Nephron progenitor cell (in vitro differentiated cells): ENCODE measurements at regions not wholly inside any gene's neighbourhood (a gene's known extent, or its start where the extent isn't known, plus 50 kb on each side); places are given as distances from the start of the nearest gene placed in this dataset.

Experiments
- DNase-seq: peaks from one replicate; pipeline ENCODE4 v3.0.0; 2021
- H3K27ac Mint-ChIP-seq: 2 replicates; pipeline ENCODE4 v1.8.0; 2021; ENCODE audit warnings: mild to moderate bottlenecking, moderate library complexity, mixed read lengths
- H3K27me3 Mint-ChIP-seq: 2 replicates; pipeline ENCODE4 v1.8.0; 2021; ENCODE audit warnings: mild to moderate bottlenecking, low read depth, mixed read lengths; ENCODE audit not compliant: poor library complexity
- H3K36me3 Mint-ChIP-seq: 2 replicates; pipeline ENCODE4 v1.8.0; 2021; ENCODE audit warnings: low read depth, mixed read lengths
- H3K4me1 Mint-ChIP-seq: 2 replicates; pipeline ENCODE4 v1.8.0; 2021; ENCODE audit warnings: mixed read lengths
- H3K4me3 Mint-ChIP-seq: 2 replicates; pipeline ENCODE4 v1.8.0; 2021; ENCODE audit warnings: mild to moderate bottlenecking, moderate library complexity, mixed read lengths
- H3K9me3 Mint-ChIP-seq: 2 replicates; pipeline ENCODE4 v1.8.0; 2021; ENCODE audit warnings: mild to moderate bottlenecking, moderate library complexity, mixed read lengths
- CTCF ChIP-seq: fragments of 200-600 bp; sonication (generic); IDR thresholded peaks from 2 replicates; pipeline ENCODE4 v1.5.0; 2021; ENCODE audit warnings: antibody characterized with exemption

- Mint-ChIP-seq H3K27ac (no peak overlapping the region), H3K4me3 (no peak overlapping the region), H3K36me3 (no peaks in the 10 kb centered on the region), H3K4me1 (peaks cover 9% of the 10 kb centered on the region), H3K9me3 (no peaks in the 10 kb centered on the region), H3K27me3 (no peaks in the 10 kb centered on the region)
- no peak for TF ChIP-seq CTCF
- DNase-seq = no peak
Measured at GRCh38 chr3:17964108-17964507, 221.7 kb upstream of the TBC1D5 start.

GRCh38 chr3:17955411-17955810 lies 213.0 kb upstream of the TBC1D5 start:
- peaks cover 3% of the 10 kb centered on the region for H3K9me3 Mint-ChIP-seq
- no peak overlapping the region for H3K27ac Mint-ChIP-seq
- DNase-seq = no peak
- H3K4me1 Mint-ChIP-seq = no peaks in the 10 kb centered on the region
- H3K4me3 Mint-ChIP-seq = no peak overlapping the region
- TF ChIP-seq CTCF = no peak
- H3K36me3 Mint-ChIP-seq = peaks cover 6% of the 10 kb centered on the region
- no peaks in the 10 kb centered on the region for H3K27me3 Mint-ChIP-seq

- H3K27me3 Mint-ChIP-seq = no peaks in the 10 kb centered on the region
- no peak for TF ChIP-seq CTCF
- no peak for DNase-seq
- H3K9me3 Mint-ChIP-seq = peaks cover 4% of the 10 kb centered on the region
- H3K4me3 Mint-ChIP-seq = no peak overlapping the region
- peaks cover 8% of the 10 kb centered on the region for H3K36me3 Mint-ChIP-seq
- H3K27ac Mint-ChIP-seq = no peak overlapping the region
- H3K4me1 Mint-ChIP-seq = no peaks in the 10 kb centered on the region
Measured at GRCh38 chr3:17954801-17955200, 212.4 kb upstream of the TBC1D5 start.

GRCh38 chr3:17951241-17951640 lies 208.8 kb upstream of the TBC1D5 start:
- Mint-ChIP-seq H3K4me3 (no peak overlapping the region), H3K4me1 (peaks cover 10% of the 10 kb centered on the region), H3K27ac (no peak overlapping the region), H3K36me3 (peaks cover 11% of the 10 kb centered on the region), H3K27me3 (no peaks in the 10 kb centered on the region), H3K9me3 (peaks cover 4% of the 10 kb centered on the region)
- no peak for TF ChIP-seq CTCF
- DNase-seq = no peak

- TF ChIP-seq CTCF = no peak
- peaks cover 23% of the 10 kb centered on the region for H3K4me1 Mint-ChIP-seq
- peaks cover 4% of the 10 kb centered on the region for H3K9me3 Mint-ChIP-seq
- H3K27ac Mint-ChIP-seq = no peak overlapping the region
- H3K4me3 Mint-ChIP-seq = no peak overlapping the region
- H3K36me3 Mint-ChIP-seq = peaks cover 11% of the 10 kb centered on the region
- DNase-seq = no peak
- H3K27me3 Mint-ChIP-seq = no peaks in the 10 kb centered on the region
Measured at GRCh38 chr3:17949101-17949500, 206.7 kb upstream of the TBC1D5 start.

- Mint-ChIP-seq H3K27me3 (no peaks in the 10 kb centered on the region), H3K4me1 (peaks cover 23% of the 10 kb centered on the region), H3K36me3 (peaks cover 11% of the 10 kb centered on the region), H3K27ac (no peak overlapping the region), H3K4me3 (no peak overlapping the region), H3K9me3 (peaks cover 4% of the 10 kb centered on the region)
- DNase-seq = no peak
- no peak for TF ChIP-seq CTCF
Measured at GRCh38 chr3:17947833-17948232, 205.4 kb upstream of the TBC1D5 start.
